ENCODE measurements at regions not wholly inside any gene's neighbourhood (a gene's known extent, or its start where the extent isn't known, plus 50 kb on each side); places are given as distances from the start of the nearest gene placed in this dataset.

DNA sequence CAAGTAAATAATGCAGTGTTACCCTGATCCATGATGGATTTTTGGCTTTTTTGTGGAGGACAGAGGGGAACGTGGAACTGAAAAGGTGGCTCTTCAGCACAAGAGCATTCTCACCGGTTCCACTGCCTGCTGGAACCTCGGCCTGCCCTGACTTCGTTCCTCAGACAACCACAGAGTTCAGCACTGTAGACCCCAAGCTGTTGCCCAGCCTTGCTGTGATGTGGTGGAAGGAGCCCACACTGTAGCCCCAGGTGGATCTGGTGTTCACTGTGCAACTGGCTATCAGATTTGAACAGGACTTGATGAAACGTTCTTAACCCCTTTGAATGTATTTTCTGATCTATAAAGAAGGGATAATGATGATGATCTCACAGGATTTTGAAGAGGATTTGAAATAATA lies 293.5 kb downstream of the TRIB2 start:
- H4K8ac ChIP-seq (ENCODE audit: extremely low read depth, insufficient read depth, low read length), result no peak overlapping the region
- no peak overlapping the region for H3K56ac ChIP-seq (replicated peaks; ENCODE audit: insufficient read length, low read depth, low read length)
- WGBS, 2 experiments (ENCODE audit: extremely low coverage in 1 of 2, insufficient coverage in 1 of 2, insufficient read length in 1 of 2, insufficient replicate concordance in 2 of 2, low coverage in 1 of 2, low lambda C conversion rate in 2 of 2, missing lambda C conversion rate in 1 of 2), result 84% methylated on average over 5 of the region's 5 CpGs; no CpG with 5 or more reads in 1 of the 2 experiments
- DNase-seq (ENCODE audit: low read depth in 1 of 2, low spot score in 2 of 2), result no peak
- H4K5ac ChIP-seq (ENCODE audit: insufficient read length, low read depth, low read length), result no peak overlapping the region
- no peak overlapping the region for H3K23ac ChIP-seq (ENCODE audit: insufficient read length)
- H3K4me1 ChIP-seq (replicated peaks in 1 of 4; ENCODE audit: control insufficient read depth in 3 of 4, insufficient read depth in 4 of 4, low read length in 3 of 4), result peaks cover 0 to 5% (median 0%) of the 10 kb centered on the region in 4 experiments; a peak in 1 of 7 replicates
- no peaks in the 10 kb centered on the region for H3K36me3 ChIP-seq (ENCODE audit: control insufficient read depth in 2 of 4, insufficient read depth in 4 of 4, low read length in 3 of 4)
- H3K23me2 ChIP-seq (ENCODE audit: low read depth, low read length), result no peaks in the 10 kb centered on the region
- no peak for FAIRE-seq
- no peaks in the 10 kb centered on the region for H4K20me1 ChIP-seq (replicated peaks in 1 of 2; ENCODE audit: control insufficient read depth in 1 of 2, insufficient read depth in 2 of 2, low read length in 2 of 2)
- H3K9me3 ChIP-seq (ENCODE audit: insufficient read depth in 2 of 2, low read depth in 1 of 2, low read length in 1 of 2), result no peaks in the 10 kb centered on the region
- no peak overlapping the region for H2AK5ac ChIP-seq (ENCODE audit: low read depth, low read length)
- no peak overlapping the region for H2BK12ac ChIP-seq (ENCODE audit: low read depth, low read length)
- no peak for TF ChIP-seq SP1 (IDR thresholded peaks at IDR 0.05; ENCODE audit: low read depth, low read length)
- no peak for TF ChIP-seq EGR1 (IDR thresholded peaks at IDR 0.05; ENCODE audit: borderline replicate concordance, low read depth, low read length)
- TF ChIP-seq ASH2L (IDR thresholded peaks at IDR 0.05; ENCODE audit: low read length), result no peak
- no peak for TF ChIP-seq TCF12 (IDR thresholded peaks at IDR 0.05; ENCODE audit: low read depth, low read length)
- TF ChIP-seq POU5F1 (IDR thresholded peaks at IDR 0.05; ENCODE audit: low read depth, low read length), result no peak
- TF ChIP-seq YY1 (IDR thresholded peaks at IDR 0.05; ENCODE audit: low read depth, low read length), result no peak
- TF ChIP-seq SUZ12 (IDR thresholded peaks at IDR 0.05; ENCODE audit: low read length), result no peak
- TF ChIP-seq ZNF274 (IDR thresholded peaks at IDR 0.05; ENCODE audit: borderline replicate concordance, extremely low read depth, low read length), result no peak
- no peak for TF ChIP-seq SIRT6 (IDR thresholded peaks at IDR 0.05; ENCODE audit: low read length)
- no peak for TF ChIP-seq CBX8 (IDR thresholded peaks at IDR 0.05; ENCODE audit: borderline replicate concordance, low read depth, low read length)
- TF ChIP-seq KDM1A (IDR thresholded peaks at IDR 0.05; ENCODE audit: borderline replicate concordance, low read length), result no peak
- no peak for TF ChIP-seq SAP30 (IDR thresholded peaks at IDR 0.05; ENCODE audit: insufficient read depth, insufficient replicate concordance, low read length)
- H3K79me1 ChIP-seq (ENCODE audit: low read depth, low read length), result no peaks in the 10 kb centered on the region
- POLR2A ChIA-PET (ENCODE audit: partially characterized antibody), result no interaction called here
- H3K4me2 ChIP-seq (ENCODE audit: insufficient read depth in 1 of 2, low read depth in 2 of 2, low read length in 2 of 2), result no peak overlapping the region
- no peaks in the 10 kb centered on the region for H3K27me3 ChIP-seq (replicated peaks in 1 of 4; ENCODE audit: control insufficient read depth in 3 of 4, extremely low read depth in 1 of 4, insufficient read depth in 3 of 4, low read length in 3 of 4)
- H3K14ac ChIP-seq (ENCODE audit: insufficient read length), result no peak overlapping the region
- CTCF ChIA-PET (ENCODE audit: partially characterized antibody), result no interaction called here
- H3K4ac ChIP-seq (replicated peaks; ENCODE audit: insufficient read length, low read depth, low read length), result no peak overlapping the region
- H2BK15ac ChIP-seq (ENCODE audit: low read length), result no peak overlapping the region
- H3K18ac ChIP-seq (ENCODE audit: extremely low read depth, low read length), result no peak overlapping the region
- H2BK120ac ChIP-seq (replicated peaks; ENCODE audit: low read depth, low read length), result no peak overlapping the region
- H2AFZ ChIP-seq (ENCODE audit: low read length), result peak overlapping the region; percentile 66; the same call in 1 of the 2 replicates
- H3K79me2 ChIP-seq (ENCODE audit: control insufficient read depth in 1 of 2, insufficient read depth in 2 of 2, low read length in 2 of 2), result no peaks in the 10 kb centered on the region
- no peak overlapping the region; the same call in 1 of the 2 replicates for H2BK5ac ChIP-seq (ENCODE audit: low read depth, low read length)
- H3K4me3 ChIP-seq (ENCODE audit: extremely low read depth in 1 of 4, insufficient read depth in 2 of 4, low read depth in 3 of 4, low read length in 4 of 4), result no peak overlapping the region
- H3K9ac ChIP-seq (replicated peaks in 1 of 4; ENCODE audit: extremely low read depth in 1 of 4, low read depth in 3 of 4, low read length in 3 of 4), result no peak overlapping the region
- no peak overlapping the region for H2BK20ac ChIP-seq (ENCODE audit: low read length)
- H3K27ac ChIP-seq (ENCODE audit: low read depth, low read length), result no peak overlapping the region
- H4K91ac ChIP-seq (replicated peaks; ENCODE audit: insufficient read length, low read length), result no peak overlapping the region

Measured in H1 (cell line).